ENCODE measurements at regions not wholly inside any gene's neighbourhood (a gene's known extent, or its start where the extent isn't known, plus 50 kb on each side); places are given as distances from the start of the nearest gene placed in this dataset.

DNA sequence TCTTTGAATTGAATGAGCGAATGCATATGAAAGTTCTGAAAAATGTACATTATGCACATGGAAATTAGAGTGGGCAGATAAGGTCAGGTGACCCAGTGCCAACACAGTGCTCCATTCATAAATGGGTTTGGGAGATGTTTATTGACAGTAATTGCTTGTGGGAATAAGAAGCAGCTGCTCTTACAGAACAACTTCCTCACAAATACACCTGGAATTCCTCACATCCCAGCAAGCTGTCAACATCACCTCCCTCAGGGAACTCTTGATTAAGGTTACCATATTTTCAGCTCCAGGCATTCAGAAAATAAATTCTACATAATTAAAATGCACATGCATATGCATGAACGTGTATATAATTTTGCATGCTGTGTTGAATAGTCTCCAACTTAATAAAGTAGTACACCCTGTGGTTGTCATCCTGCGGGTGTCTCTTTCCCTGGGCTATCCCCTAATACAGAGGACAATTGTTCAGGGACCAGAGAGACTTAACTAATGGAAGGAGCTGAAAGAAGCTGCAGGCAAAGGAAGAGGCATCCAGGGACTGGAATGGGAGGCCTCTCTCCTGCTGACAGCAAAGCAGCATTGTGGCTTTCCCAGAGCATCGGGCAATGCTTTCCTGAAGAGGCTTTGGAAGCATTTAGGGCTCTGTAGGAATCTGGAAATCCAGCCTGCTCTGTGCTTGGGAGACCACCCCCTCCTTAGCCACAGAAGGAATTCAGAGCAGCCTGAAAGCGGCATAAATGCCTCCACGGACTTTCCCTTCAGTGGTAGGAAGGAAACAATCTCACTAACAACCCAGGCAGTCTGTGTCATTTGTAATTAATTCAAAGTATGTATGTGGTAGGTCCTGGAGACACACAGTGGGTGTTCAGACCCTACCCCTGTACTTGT is 55.2 kb upstream of the GNG12 start:
- ATAC-seq = no peak
- DNase-seq = no peak
- no peaks in the 10 kb centered on the region for H3K27me3 ChIP-seq (ENCODE audit: low read depth)
- H3K9me3 ChIP-seq = no peaks in the 10 kb centered on the region
- H3K36me3 ChIP-seq = no peaks in the 10 kb centered on the region
- no peak overlapping the region for H3K27ac ChIP-seq
- H3K4me3 ChIP-seq = no peak overlapping the region
- H3K4me1 ChIP-seq = no peaks in the 10 kb centered on the region
- TF ChIP-seq, protein P1, sequence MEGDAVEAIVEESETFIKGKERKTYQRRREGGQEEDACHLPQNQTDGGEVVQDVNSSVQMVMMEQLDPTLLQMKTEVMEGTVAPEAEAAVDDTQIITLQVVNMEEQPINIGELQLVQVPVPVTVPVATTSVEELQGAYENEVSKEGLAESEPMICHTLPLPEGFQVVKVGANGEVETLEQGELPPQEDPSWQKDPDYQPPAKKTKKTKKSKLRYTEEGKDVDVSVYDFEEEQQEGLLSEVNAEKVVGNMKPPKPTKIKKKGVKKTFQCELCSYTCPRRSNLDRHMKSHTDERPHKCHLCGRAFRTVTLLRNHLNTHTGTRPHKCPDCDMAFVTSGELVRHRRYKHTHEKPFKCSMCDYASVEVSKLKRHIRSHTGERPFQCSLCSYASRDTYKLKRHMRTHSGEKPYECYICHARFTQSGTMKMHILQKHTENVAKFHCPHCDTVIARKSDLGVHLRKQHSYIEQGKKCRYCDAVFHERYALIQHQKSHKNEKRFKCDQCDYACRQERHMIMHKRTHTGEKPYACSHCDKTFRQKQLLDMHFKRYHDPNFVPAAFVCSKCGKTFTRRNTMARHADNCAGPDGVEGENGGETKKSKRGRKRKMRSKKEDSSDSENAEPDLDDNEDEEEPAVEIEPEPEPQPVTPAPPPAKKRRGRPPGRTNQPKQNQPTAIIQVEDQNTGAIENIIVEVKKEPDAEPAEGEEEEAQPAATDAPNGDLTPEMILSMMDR (IDR thresholded peaks at IDR 0.05) = no peak
- intact Hi-C loops (cut with DNase I) = no loop called here

GRCh38 chr1:67887146-67887545 is 53.9 kb upstream of the GNG12 start:
- intact Hi-C loops (cut with DNase I) = no loop called here
- Histone ChIP-seq H3K4me1 (no peaks in the 10 kb centered on the region), H3K9me3 (no peaks in the 10 kb centered on the region), H3K36me3 (no peaks in the 10 kb centered on the region), H3K27ac (no peak overlapping the region), H3K4me3 (no peak overlapping the region), H3K27me3 (ENCODE audit: low read depth) (no peaks in the 10 kb centered on the region)
- TF ChIP-seq, protein P1 (IDR thresholded peaks at IDR 0.05) = no peak
- ATAC-seq (no peak), DNase-seq (no peak)

GRCh38 chr1:67886076-67886475 is 52.8 kb upstream of the GNG12 start:
- H3K27me3 ChIP-seq (ENCODE audit: low read depth) = no peaks in the 10 kb centered on the region
- TF ChIP-seq, protein P1 (IDR thresholded peaks at IDR 0.05) = no peak
- intact Hi-C loops (cut with DNase I) = no loop called here
- no peaks in the 10 kb centered on the region for H3K4me1 ChIP-seq
- no peaks in the 10 kb centered on the region for H3K36me3 ChIP-seq
- DNase-seq (no peak), ATAC-seq (no peak)
- H3K4me3 ChIP-seq = no peak overlapping the region
- no peak overlapping the region for H3K27ac ChIP-seq
- H3K9me3 ChIP-seq = no peaks in the 10 kb centered on the region

DNA sequence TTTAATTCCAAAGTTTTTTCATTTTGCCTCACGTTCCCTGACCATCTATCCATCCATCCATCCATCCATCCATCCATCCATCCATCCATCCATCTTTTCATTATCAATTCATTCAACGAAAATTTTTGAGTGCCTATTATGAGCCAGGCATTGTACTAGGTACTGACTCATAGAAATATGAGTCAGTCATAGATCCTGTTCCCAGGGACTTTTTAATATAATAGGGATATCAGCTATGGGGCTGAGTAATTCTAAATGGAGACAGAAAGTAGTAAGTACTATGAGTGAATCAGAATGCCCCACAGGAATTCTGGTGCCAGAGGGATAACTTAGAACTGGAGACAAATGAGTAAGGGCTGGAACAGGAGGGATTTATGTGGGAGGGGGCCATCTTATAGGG is 49.8 kb upstream of the GNG12 start:
- Histone ChIP-seq H3K27me3 (ENCODE audit: low read depth) (no peaks in the 10 kb centered on the region), H3K9me3 (no peaks in the 10 kb centered on the region), H3K4me3 (no peak overlapping the region), H3K4me1 (no peaks in the 10 kb centered on the region), H3K36me3 (no peaks in the 10 kb centered on the region), H3K27ac (no peak overlapping the region)
- ATAC-seq (no peak), DNase-seq (no peak)
- intact Hi-C loops (cut with DNase I) = no loop called here
- TF ChIP-seq, protein P1 (IDR thresholded peaks at IDR 0.05) = no peak
